ENCODE measurements at regions not wholly inside any gene's neighbourhood (a gene's known extent, or its start where the extent isn't known, plus 50 kb on each side); places are given as distances from the start of the nearest gene placed in this dataset.

- Histone ChIP-seq H3K27me3 (ENCODE audit: insufficient read depth, low read length, poor library complexity, severe bottlenecking) (no peaks in the 10 kb centered on the region), H3K9me3 (ENCODE audit: low read length) (no peaks in the 10 kb centered on the region), H3K27ac (ENCODE audit: low read depth, low read length) (no peak overlapping the region), H3K4me3 (ENCODE audit: low read length) (no peak overlapping the region), H3K4me1 (ENCODE audit: insufficient read depth, low read length) (no peaks in the 10 kb centered on the region), H3K36me3 (ENCODE audit: insufficient read depth, low read length) (no peaks in the 10 kb centered on the region)
- CTCF ChIA-PET, result no interaction called here
- Mint-ChIP-seq H3K9me3 (peaks cover 0 to 10% (median 2%) of the 10 kb centered on the region in 5 donors), H3K27me3 (no peaks in the 10 kb centered on the region), H3K4me1 (no peaks in the 10 kb centered on the region), H3K36me3 (no peaks in the 10 kb centered on the region), H3K4me3 (no peak overlapping the region), H3K27ac (no peak overlapping the region)
- DNase-seq, result no peak
- POLR2A ChIA-PET, result no interaction called here
These were observed 135.9 kb downstream of the ITGB8 start for GRCh38 chr7:20466543-20467021.

DNA sequence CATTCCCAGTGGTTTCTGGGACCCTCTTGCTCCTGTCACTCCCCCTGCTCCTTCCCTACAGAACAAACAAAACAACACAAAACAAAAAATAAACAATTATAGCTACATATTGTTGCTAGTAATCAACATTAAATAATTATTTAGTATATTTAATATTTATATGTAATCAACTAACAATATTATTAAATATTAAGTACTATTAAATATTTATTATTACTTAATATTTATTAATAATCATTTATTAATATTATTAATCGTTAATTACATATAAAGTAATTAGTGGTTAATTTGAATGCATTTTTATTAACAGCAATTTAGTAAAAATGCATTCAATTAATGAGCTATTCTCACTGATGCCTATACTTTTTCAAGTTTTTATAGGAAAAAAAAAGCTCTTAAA, 139.4 kb downstream of the ITGB8 start:
- POLR2A ChIA-PET, result no interaction called here
- DNase-seq, result no peak
- Histone ChIP-seq H3K36me3 (ENCODE audit: insufficient read depth, low read length) (no peaks in the 10 kb centered on the region), H3K4me3 (ENCODE audit: low read length) (no peak overlapping the region), H3K27ac (ENCODE audit: low read depth, low read length) (no peak overlapping the region), H3K27me3 (ENCODE audit: insufficient read depth, low read length, poor library complexity, severe bottlenecking) (no peaks in the 10 kb centered on the region), H3K9me3 (ENCODE audit: low read length) (no peaks in the 10 kb centered on the region), H3K4me1 (ENCODE audit: insufficient read depth, low read length) (no peaks in the 10 kb centered on the region)
- CTCF ChIA-PET, result no interaction called here
- Mint-ChIP-seq H3K27me3 (no peaks in the 10 kb centered on the region), H3K4me1 (no peaks in the 10 kb centered on the region), H3K9me3 (peaks cover 0 to 6% (median 2%) of the 10 kb centered on the region in 5 donors), H3K27ac (no peak overlapping the region), H3K4me3 (no peak overlapping the region), H3K36me3 (no peaks in the 10 kb centered on the region)

DNA sequence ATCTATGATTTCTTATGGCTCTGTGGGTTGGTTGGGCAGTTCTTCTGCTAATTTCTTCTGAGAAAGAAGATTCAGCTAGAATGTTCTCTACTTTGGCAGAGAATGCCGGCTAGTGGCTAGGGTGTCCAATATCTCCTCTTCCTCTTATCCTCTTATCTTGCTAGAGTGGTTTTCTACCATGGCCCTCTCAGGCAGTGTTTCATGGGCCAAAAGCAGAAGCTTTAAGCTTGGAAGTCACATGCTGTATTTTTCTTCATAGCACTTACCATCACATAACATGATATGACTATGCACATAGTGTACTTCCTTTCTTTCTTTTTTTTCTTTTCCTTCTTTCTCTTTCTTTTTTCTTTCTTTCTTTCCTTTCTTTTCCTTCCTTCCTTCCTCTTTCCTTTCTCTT, 140.0 kb downstream of the ITGB8 start:
- no peaks in the 10 kb centered on the region for H3K36me3 Mint-ChIP-seq

DNA sequence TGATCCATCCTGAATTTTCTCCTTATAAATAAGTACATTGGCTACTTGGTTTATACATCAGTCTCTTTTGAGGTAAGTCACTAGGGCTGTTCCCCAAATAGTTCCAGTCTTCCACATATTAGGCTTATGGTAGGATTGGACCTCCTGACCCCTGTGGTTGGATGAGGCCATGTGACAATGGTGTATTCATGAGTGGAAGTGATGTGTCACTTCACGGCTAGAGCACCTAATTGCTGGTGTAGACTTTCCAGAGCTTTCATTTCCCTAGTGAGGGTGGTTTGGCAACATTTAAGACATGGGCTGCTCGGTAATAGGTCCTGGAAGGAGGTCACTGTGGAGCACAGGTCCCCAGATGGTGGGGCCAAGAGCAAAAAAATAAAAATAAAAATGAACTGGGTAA, 141.2 kb upstream of the ABCB5 start:
- no peak overlapping the region for H3K4me3 ChIP-seq (ENCODE audit: low read length)
- H3K4me1 ChIP-seq (ENCODE audit: insufficient read depth, low read length), result no peaks in the 10 kb centered on the region
- CTCF ChIA-PET, result no interaction called here
- peaks cover 0 to 5% (median 2%) of the 10 kb centered on the region in 5 donors for H3K9me3 Mint-ChIP-seq
- no peak overlapping the region for H3K27ac Mint-ChIP-seq
- H3K4me3 Mint-ChIP-seq, result no peak overlapping the region
- no peaks in the 10 kb centered on the region for H3K36me3 Mint-ChIP-seq
- no peak overlapping the region for H3K27ac ChIP-seq (ENCODE audit: low read depth, low read length)
- H3K4me1 Mint-ChIP-seq, result no peaks in the 10 kb centered on the region
- POLR2A ChIA-PET, result no interaction called here
- no peaks in the 10 kb centered on the region for H3K27me3 Mint-ChIP-seq
- H3K9me3 ChIP-seq (ENCODE audit: low read length), result no peaks in the 10 kb centered on the region
- H3K27me3 ChIP-seq (ENCODE audit: insufficient read depth, low read length, poor library complexity, severe bottlenecking), result no peaks in the 10 kb centered on the region
- H3K36me3 ChIP-seq (ENCODE audit: insufficient read depth, low read length), result no peaks in the 10 kb centered on the region
- DNase-seq, result no peak

More for the DNA sequence above, 140.0 kb downstream of the ITGB8 start:
- Mint-ChIP-seq H3K9me3 (peaks cover 0 to 6% (median 2%) of the 10 kb centered on the region in 5 donors), H3K4me3 (no peak overlapping the region), H3K4me1 (no peaks in the 10 kb centered on the region), H3K27me3 (no peaks in the 10 kb centered on the region), H3K27ac (no peak overlapping the region)
- Histone ChIP-seq H3K4me3 (ENCODE audit: low read length) (no peak overlapping the region), H3K27ac (ENCODE audit: low read depth, low read length) (no peak overlapping the region), H3K4me1 (ENCODE audit: insufficient read depth, low read length) (no peaks in the 10 kb centered on the region), H3K27me3 (ENCODE audit: insufficient read depth, low read length, poor library complexity, severe bottlenecking) (no peaks in the 10 kb centered on the region), H3K9me3 (ENCODE audit: low read length) (no peaks in the 10 kb centered on the region), H3K36me3 (ENCODE audit: insufficient read depth, low read length) (no peaks in the 10 kb centered on the region)
- CTCF ChIA-PET, result no interaction called here
- DNase-seq, result no peak
- POLR2A ChIA-PET, result no interaction called here

DNA sequence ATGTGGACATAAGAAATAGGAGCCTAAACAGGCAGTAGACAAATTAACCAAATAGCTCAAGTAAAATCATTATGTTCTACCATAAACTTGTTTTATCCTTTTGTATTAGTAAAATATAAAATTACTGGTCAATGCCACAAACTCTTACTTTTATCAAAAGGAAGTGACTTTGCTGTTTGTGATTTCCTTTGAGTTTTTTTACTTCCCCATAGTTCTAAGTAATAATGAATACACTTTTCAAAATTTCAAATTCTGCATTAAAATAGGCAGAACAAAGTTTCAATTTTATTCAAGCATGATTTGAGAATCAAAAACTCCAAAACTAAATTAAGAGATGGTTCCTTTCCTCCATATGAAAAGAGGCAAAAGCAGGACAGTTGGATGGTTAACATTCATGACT, 139.7 kb upstream of the ABCB5 start:
- H3K4me1 ChIP-seq (ENCODE audit: insufficient read depth, low read length), result no peaks in the 10 kb centered on the region
- no peak overlapping the region for H3K27ac ChIP-seq (ENCODE audit: low read depth, low read length)
- H3K4me3 Mint-ChIP-seq, result no peak overlapping the region
- no peaks in the 10 kb centered on the region for H3K36me3 Mint-ChIP-seq
- ChIA-PET POLR2A (no interaction called here), CTCF (no interaction called here)
- H3K36me3 ChIP-seq (ENCODE audit: insufficient read depth, low read length), result no peaks in the 10 kb centered on the region
- no peaks in the 10 kb centered on the region for H3K27me3 Mint-ChIP-seq
- no peaks in the 10 kb centered on the region for H3K27me3 ChIP-seq (ENCODE audit: insufficient read depth, low read length, poor library complexity, severe bottlenecking)
- H3K4me1 Mint-ChIP-seq, result no peaks in the 10 kb centered on the region
- peaks cover 0 to 5% (median 0%) of the 10 kb centered on the region in 5 donors for H3K9me3 Mint-ChIP-seq
- H3K9me3 ChIP-seq (ENCODE audit: low read length), result no peaks in the 10 kb centered on the region
- no peak overlapping the region for H3K4me3 ChIP-seq (ENCODE audit: low read length)
- no peak for DNase-seq
- no peak overlapping the region for H3K27ac Mint-ChIP-seq

DNA sequence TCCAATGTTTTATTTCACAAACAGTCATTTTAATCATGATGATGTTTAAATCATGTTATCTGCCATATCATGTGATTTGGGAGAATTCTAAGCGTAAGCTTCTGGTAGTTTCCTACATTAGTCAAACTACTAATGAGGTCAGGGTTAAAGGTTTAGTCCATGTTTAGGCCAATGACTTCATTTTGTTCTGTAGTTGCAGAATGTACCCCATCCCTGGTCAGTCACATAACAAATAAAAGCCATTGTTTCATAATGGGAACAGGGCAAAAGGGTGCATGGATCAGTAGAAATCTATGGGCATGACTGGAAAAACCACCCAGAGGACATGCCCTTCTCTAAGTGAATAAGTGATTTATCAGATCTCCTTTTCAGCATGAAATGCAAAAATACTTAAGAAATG, 138.4 kb upstream of the ABCB5 start:
- no peak overlapping the region for H3K4me3 Mint-ChIP-seq
- no peak overlapping the region for H3K27ac ChIP-seq (ENCODE audit: low read depth, low read length)
- DNase-seq, result no peak
- ChIA-PET CTCF (no interaction called here), POLR2A (no interaction called here)
- peaks cover 0 to 5% (median 0%) of the 10 kb centered on the region in 5 donors for H3K9me3 Mint-ChIP-seq
- H3K4me1 ChIP-seq (ENCODE audit: insufficient read depth, low read length), result no peaks in the 10 kb centered on the region
- H3K4me1 Mint-ChIP-seq, result no peaks in the 10 kb centered on the region
- no peaks in the 10 kb centered on the region for H3K9me3 ChIP-seq (ENCODE audit: low read length)
- no peak overlapping the region for H3K27ac Mint-ChIP-seq
- no peaks in the 10 kb centered on the region for H3K27me3 ChIP-seq (ENCODE audit: insufficient read depth, low read length, poor library complexity, severe bottlenecking)
- no peaks in the 10 kb centered on the region for H3K36me3 ChIP-seq (ENCODE audit: insufficient read depth, low read length)
- H3K4me3 ChIP-seq (ENCODE audit: low read length), result no peak overlapping the region
- no peaks in the 10 kb centered on the region for H3K27me3 Mint-ChIP-seq
- no peaks in the 10 kb centered on the region for H3K36me3 Mint-ChIP-seq

GRCh38 chr7:20479706-20480105, 135.8 kb upstream of the ABCB5 start:
- no peak overlapping the region for H3K4me3 Mint-ChIP-seq
- H3K36me3 Mint-ChIP-seq, result no peaks in the 10 kb centered on the region
- Histone ChIP-seq H3K27ac (ENCODE audit: low read depth, low read length) (no peak overlapping the region), H3K27me3 (ENCODE audit: insufficient read depth, low read length, poor library complexity, severe bottlenecking) (no peaks in the 10 kb centered on the region), H3K4me3 (ENCODE audit: low read length) (no peak overlapping the region), H3K4me1 (ENCODE audit: insufficient read depth, low read length) (no peaks in the 10 kb centered on the region), H3K36me3 (ENCODE audit: insufficient read depth, low read length) (no peaks in the 10 kb centered on the region), H3K9me3 (ENCODE audit: low read length) (no peaks in the 10 kb centered on the region)
- ChIA-PET CTCF (no interaction called here), POLR2A (no interaction called here)
- no peak overlapping the region for H3K27ac Mint-ChIP-seq
- H3K27me3 Mint-ChIP-seq, result no peaks in the 10 kb centered on the region
- no peak for DNase-seq
- H3K9me3 Mint-ChIP-seq, result peaks cover 0 to 2% (median 2%) of the 10 kb centered on the region in 5 donors
- no peaks in the 10 kb centered on the region for H3K4me1 Mint-ChIP-seq

GRCh38 chr7:20482071-20482470, 133.4 kb upstream of the ABCB5 start:
- no peak overlapping the region for H3K27ac ChIP-seq (ENCODE audit: low read depth, low read length)
- H3K4me3 Mint-ChIP-seq, result no peak overlapping the region
- no peaks in the 10 kb centered on the region for H3K4me1 ChIP-seq (ENCODE audit: insufficient read depth, low read length)
- H3K27me3 ChIP-seq (ENCODE audit: insufficient read depth, low read length, poor library complexity, severe bottlenecking), result no peaks in the 10 kb centered on the region
- H3K4me3 ChIP-seq (ENCODE audit: low read length), result no peak overlapping the region
- H3K27ac Mint-ChIP-seq, result no peak overlapping the region
- H3K36me3 ChIP-seq (ENCODE audit: insufficient read depth, low read length), result no peaks in the 10 kb centered on the region
- peaks cover 2 to 11% (median 8%) of the 10 kb centered on the region in 5 donors for H3K9me3 Mint-ChIP-seq
- no peak for DNase-seq
- H3K36me3 Mint-ChIP-seq, result no peaks in the 10 kb centered on the region
- H3K4me1 Mint-ChIP-seq, result no peaks in the 10 kb centered on the region
- H3K27me3 Mint-ChIP-seq, result no peaks in the 10 kb centered on the region
- POLR2A ChIA-PET, result no interaction called here
- H3K9me3 ChIP-seq (ENCODE audit: low read length), result no peaks in the 10 kb centered on the region
- CTCF ChIA-PET, result no interaction called here

- CTCF ChIA-PET, result no interaction called here
- no peaks in the 10 kb centered on the region for H3K27me3 Mint-ChIP-seq
- no peaks in the 10 kb centered on the region for H3K27me3 ChIP-seq (ENCODE audit: insufficient read depth, low read length, poor library complexity, severe bottlenecking)
These were observed 131.1 kb upstream of the ABCB5 start for GRCh38 chr7:20484356-20484755.

More at GRCh38 chr7:20484356-20484755, 131.1 kb upstream of the ABCB5 start:
- no peak for DNase-seq
- H3K4me1 ChIP-seq (ENCODE audit: insufficient read depth, low read length), result no peaks in the 10 kb centered on the region
- no peaks in the 10 kb centered on the region for H3K36me3 Mint-ChIP-seq
- H3K9me3 Mint-ChIP-seq, result peaks cover 9 to 25% (median 23%) of the 10 kb centered on the region in 5 donors
- H3K36me3 ChIP-seq (ENCODE audit: insufficient read depth, low read length), result no peaks in the 10 kb centered on the region
- H3K27ac Mint-ChIP-seq, result no peak overlapping the region
- H3K4me3 Mint-ChIP-seq, result no peak overlapping the region
- no peak overlapping the region for H3K4me3 ChIP-seq (ENCODE audit: low read length)
- H3K27ac ChIP-seq (ENCODE audit: low read depth, low read length), result no peak overlapping the region
- no peaks in the 10 kb centered on the region for H3K9me3 ChIP-seq (ENCODE audit: low read length)
- POLR2A ChIA-PET, result no interaction called here
- no peaks in the 10 kb centered on the region for H3K4me1 Mint-ChIP-seq
